HCT116 (cell line): ENCODE measurements at regions not wholly inside any gene's neighbourhood (a gene's known extent, or its start where the extent isn't known, plus 50 kb on each side); places are given as distances from the start of the nearest gene placed in this dataset.

Source experiments
- ATAC-seq: fragments of 200-7000 bp; cut with Tn5 transposase; 2 replicates; pipeline ENCODE4 v1.9.1; 2020; ENCODE audit warnings: mild to moderate bottlenecking, moderate library complexity
- BruUV-seq: library from RNA; stranded (reverse); fragments of 400-500 nt; replicated peaks from 2 replicates; lab custom pipeline; 2021; lab: Mats Ljungman, UMichigan
- CTCF ChIA-PET: fragments of 300-600 bp; sonication (Branson Sonifier 250); formaldehyde crosslinking; loops from one replicate; lab custom pipeline; 2021; ENCODE audit warnings: antibody characterized with exemption; lab: Charles Lee
- POLR2A ChIA-PET: fragments of 300-600, 350-600 bp; sonication (Branson Sonifier 250); formaldehyde crosslinking; loops from one replicate; lab custom pipeline; 2021; ENCODE audit warnings: antibody characterized with exemption; lab: Charles Lee
- RAD21 ChIA-PET, 2 experiments: fragments of 300-600 bp; sonication (Branson Sonifier 250); formaldehyde crosslinking; loops; one replicate each; lab custom pipeline; 2023; ENCODE audit warnings: low total read pairs in 2 of 2; ENCODE audit not compliant: uncharacterized antibody in 2 of 2, unreplicated experiment in 2 of 2, low non-redundant PET in 1 of 2; lab: Charles Lee
- DNase-seq: peaks from one replicate; pipeline ENCODE4 v3.0.0-alpha.2; 2010; ENCODE audit warnings: low read depth, low spot score
- H2AFZ ChIP-seq: fragments of 200-600 bp; shearing (Covaris generic), sonication (generic); 2 replicates; pipeline ENCODE4 v1.6.1; 2017; ENCODE audit warnings: low read depth, mixed run types, mixed read lengths, antibody characterized with exemption, low read length; ENCODE audit not compliant: poor library complexity, severe bottlenecking
- H3K27ac ChIP-seq: 2 replicates; pipeline ENCODE4 v1.5.1; 2012; ENCODE audit warnings: low read depth, low read length
- H3K27me3 ChIP-seq: fragments of 200-600 bp; sonication (generic); 2 replicates; pipeline ENCODE4 v1.6.1; 2016; ENCODE audit warnings: mixed run types, low read length, mixed read lengths; ENCODE audit not compliant: insufficient read depth
- H3K36me3 ChIP-seq, 2 experiments: fragments of 200-500 bp in 1 of 2; fragments of 200-600 bp in 1 of 2; sonication (Bioruptor generic) in 1 of 2; sonication (generic) in 1 of 2; 2 replicates each; pipeline versions ENCODE4 v1.5.1 to v1.6.1; 2014 to 2016; ENCODE audit warnings: low read length in 2 of 2, inconsistent platforms in 1 of 2, mixed read lengths in 1 of 2, mixed run types in 1 of 2; ENCODE audit not compliant: insufficient read depth in 2 of 2, control insufficient read depth in 1 of 2
- H3K4me1 ChIP-seq, 2 experiments: fragments of 200-600 bp in 1 of 2; sonication (generic) in 1 of 2; 2 replicates each; pipeline versions ENCODE4 v1.5.1 to v1.6.1; 2012 to 2017; ENCODE audit warnings: low read length in 2 of 2, inconsistent platforms in 1 of 2, mild to moderate bottlenecking in 1 of 2, mixed read lengths in 1 of 2, mixed run types in 1 of 2, moderate library complexity in 1 of 2; ENCODE audit not compliant: insufficient read depth in 2 of 2, control insufficient read depth in 1 of 2
- H3K4me2 ChIP-seq: fragments of 200-600 bp; sonication (generic); 2 replicates; pipeline ENCODE4 v1.6.1; 2017; ENCODE audit warnings: mixed run types, low read length, mixed read lengths
- H3K4me3 ChIP-seq, 2 experiments: fragments of 200-600 bp in 1 of 2; sonication (generic) in 1 of 2; replicated peaks in 1 of 2; 2 replicates each; pipeline ENCODE4 v1.5.1; 2011 to 2016; ENCODE audit warnings: low read length in 2 of 2, control low read depth in 1 of 2, low read depth in 1 of 2, mild to moderate bottlenecking in 1 of 2, mixed read lengths in 1 of 2, mixed run types in 1 of 2
- H3K79me2 ChIP-seq: fragments of 200-600 bp; sonication (generic); 2 replicates; pipeline ENCODE4 v1.6.1; 2017; ENCODE audit warnings: mild to moderate bottlenecking, mixed run types, low read length, moderate library complexity, mixed read lengths; ENCODE audit not compliant: insufficient read depth
- H3K9ac ChIP-seq: fragments of 200-600 bp; sonication (generic); 2 replicates; pipeline ENCODE4 v1.6.1; 2016; ENCODE audit warnings: low read length, mixed read lengths
- H3K9me2 ChIP-seq: fragments of 200-600 bp; sonication (generic), shearing (Covaris generic); 2 replicates; pipeline ENCODE4 v1.6.1; 2017; ENCODE audit warnings: mixed run types, mild to moderate bottlenecking, moderate library complexity; ENCODE audit not compliant: insufficient read depth
- H3K9me3 ChIP-seq, 2 experiments: fragments of 200-500 bp in 1 of 2; fragments of 200-600 bp in 1 of 2; sonication (Bioruptor generic) in 1 of 2; sonication (generic) in 1 of 2; 2 replicates each; pipeline ENCODE4 v1.6.1; 2014 to 2017; ENCODE audit warnings: low read length in 2 of 2, mixed read lengths in 2 of 2, inconsistent platforms in 1 of 2, low read depth in 1 of 2, mild to moderate bottlenecking in 1 of 2, mixed run types in 1 of 2, moderate library complexity in 1 of 2; ENCODE audit not compliant: control insufficient read depth in 1 of 2, insufficient read depth in 1 of 2
- H4K20me1 ChIP-seq: fragments of 200-600 bp; sonication (generic), shearing (Covaris generic); 2 replicates; pipeline ENCODE4 v1.6.1; 2017; ENCODE audit warnings: mixed run types, mild to moderate bottlenecking, moderate library complexity; ENCODE audit not compliant: insufficient read depth
- ATF3 ChIP-seq: IDR thresholded peaks from 2 replicates; pipeline ENCODE4 v1.6.1; 2012
- CBX3 ChIP-seq: IDR thresholded peaks from 2 replicates; pipeline ENCODE4 v1.6.1; 2012; ENCODE audit warnings: low read depth
- CEBPB ChIP-seq: IDR thresholded peaks from 2 replicates; pipeline ENCODE4 v1.6.1; 2012; ENCODE audit warnings: low read depth
- FOSL1 ChIP-seq: IDR thresholded peaks from 2 replicates; pipeline ENCODE4 v1.6.1; 2012; ENCODE audit warnings: low read depth
- POLR2A ChIP-seq: IDR thresholded peaks from 2 replicates; pipeline ENCODE4 v1.7.0; 2011; ENCODE audit warnings: borderline replicate concordance; ENCODE audit not compliant: insufficient read depth, insufficient read length; ENCODE audit errors: extremely low read depth
- POLR2AphosphoS5 ChIP-seq: IDR thresholded peaks from 2 replicates; pipeline ENCODE4 v1.6.1; 2011; ENCODE audit warnings: mild to moderate bottlenecking, low read depth, low read length, moderate library complexity
- SIN3A ChIP-seq: IDR thresholded peaks from 2 replicates; pipeline ENCODE4 v1.6.1; 2012; ENCODE audit warnings: low read depth
- SP1 ChIP-seq: IDR thresholded peaks from 2 replicates; pipeline ENCODE4 v1.6.1; 2012; ENCODE audit warnings: low read depth
- SRF ChIP-seq: IDR thresholded peaks from 2 replicates; pipeline ENCODE4 v1.6.1; 2012; ENCODE audit warnings: low read depth
- YY1 ChIP-seq: IDR thresholded peaks from 2 replicates; pipeline ENCODE4 v1.6.1; 2011; ENCODE audit warnings: low read length, low read depth, moderate library complexity, mild to moderate bottlenecking; ENCODE audit not compliant: insufficient replicate concordance; ENCODE audit errors: extremely low read depth
- ZFX ChIP-seq: fragments of 450-650 bp; IDR thresholded peaks from 2 replicates; pipeline ENCODE4 v1.6.1; 2017
- intact Hi-C: fragments of 100-400 bp; cut with micrococcal nuclease; formaldehyde crosslinking; loops from 2 replicates; pipeline ENCODE4 v1.10.0; 2022

DNA sequence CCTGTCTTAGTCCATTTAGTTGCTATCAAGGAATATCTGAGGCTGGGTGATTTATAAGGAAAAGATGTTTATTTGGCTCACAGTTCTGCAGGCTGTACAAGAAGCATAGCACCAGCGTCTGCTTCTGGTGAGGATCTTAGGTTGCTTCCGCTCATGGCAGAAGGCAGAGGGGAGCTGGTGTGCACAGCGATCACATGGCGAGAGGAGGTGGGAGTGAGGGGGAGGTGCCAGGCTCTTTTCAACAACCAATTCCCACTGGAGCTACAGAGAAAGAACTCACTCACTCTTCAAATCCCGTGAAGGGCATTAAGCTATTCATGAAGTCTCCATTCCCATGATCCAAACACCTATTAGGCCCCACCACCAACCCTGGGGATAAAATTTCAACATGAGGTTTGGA, 371.6 kb downstream of the SH2D4B start:
- BruUV-seq, result no TSS peak
- Histone ChIP-seq H3K27ac (no peak overlapping the region), H3K27me3 (no peaks in the 10 kb centered on the region), H3K4me1 (no peaks in the 10 kb centered on the region), H4K20me1 (no peaks in the 10 kb centered on the region), H3K9me3 (no peaks in the 10 kb centered on the region), H3K79me2 (no peaks in the 10 kb centered on the region), H2AFZ (no peak overlapping the region), H3K9ac (no peak overlapping the region), H3K9me2 (no peaks in the 10 kb centered on the region), H3K4me3 (no peak overlapping the region), H3K4me2 (no peak overlapping the region), H3K36me3 (no peaks in the 10 kb centered on the region)
- POLR2A ChIA-PET, result no interaction called here
- intact Hi-C loops, result no loop called here
- DNase-seq (no peak), ATAC-seq (no peak)
- RAD21 ChIA-PET, result no interaction called here
- CTCF ChIA-PET, result no interaction called here
- TF ChIP-seq POLR2A (no peak), POLR2AphosphoS5 (no peak)

DNA sequence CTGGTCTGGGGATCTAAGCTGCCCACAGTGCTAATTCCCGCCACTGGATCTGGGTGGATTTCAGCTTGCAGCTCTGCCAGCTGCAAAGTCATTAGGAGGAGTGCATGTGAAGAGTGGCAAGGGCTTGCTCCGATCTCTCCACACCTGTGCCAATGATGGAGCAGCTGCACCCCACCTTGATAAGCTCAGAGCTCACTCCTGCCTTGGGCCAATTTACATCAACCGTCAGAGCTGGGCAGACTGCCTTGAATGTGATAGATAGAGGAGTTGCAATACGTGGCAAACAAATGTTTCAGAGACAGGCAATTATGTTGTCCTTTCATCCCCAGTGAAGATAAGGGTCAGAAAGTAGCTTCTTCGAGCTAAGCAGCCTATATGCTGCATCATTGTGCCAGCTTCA, 379.9 kb downstream of the SH2D4B start:
- Histone ChIP-seq H3K79me2 (no peaks in the 10 kb centered on the region), H3K9me2 (no peaks in the 10 kb centered on the region), H3K27ac (no peak overlapping the region), H3K9me3 (no peaks in the 10 kb centered on the region), H3K9ac (no peak overlapping the region), H2AFZ (no peak overlapping the region), H3K4me1 (no peaks in the 10 kb centered on the region), H3K4me3 (no peak overlapping the region), H3K4me2 (no peak overlapping the region), H3K36me3 (no peaks in the 10 kb centered on the region), H3K27me3 (no peaks in the 10 kb centered on the region), H4K20me1 (no peaks in the 10 kb centered on the region)
- ChIA-PET CTCF (no interaction called here), POLR2A (no interaction called here), RAD21 (no interaction called here)
- DNase-seq, result no peak
- ATAC-seq, result no peak
- BruUV-seq, result no TSS peak
- TF ChIP-seq SIN3A, result no peak
- no peak for TF ChIP-seq CEBPB
- no peak for TF ChIP-seq FOSL1
- no peak for TF ChIP-seq YY1
- TF ChIP-seq CBX3, result no peak
- TF ChIP-seq SP1, result no peak
- TF ChIP-seq ZFX, result no peak
- no peak for TF ChIP-seq ATF3
- no peak for TF ChIP-seq SRF
- intact Hi-C loops, result no loop called here
